Stimulated activated CD4-positive, alpha-beta T cell treated with anti-CD3 and anti-CD28 coated beads, Interleukin-12 subunit alpha, Interleukin-12 subunit beta, amount 100 ng/mL, for 4 hours (primary cell): ENCODE measurements at regions not wholly inside any gene's neighbourhood (a gene's known extent, or its start where the extent isn't known, plus 50 kb on each side); places are given as distances from the start of the nearest gene placed in this dataset.

Experiments
- DNase-seq: peaks from one replicate; pipeline ENCODE4 v3.0.0-alpha.2; 2020

DNA sequence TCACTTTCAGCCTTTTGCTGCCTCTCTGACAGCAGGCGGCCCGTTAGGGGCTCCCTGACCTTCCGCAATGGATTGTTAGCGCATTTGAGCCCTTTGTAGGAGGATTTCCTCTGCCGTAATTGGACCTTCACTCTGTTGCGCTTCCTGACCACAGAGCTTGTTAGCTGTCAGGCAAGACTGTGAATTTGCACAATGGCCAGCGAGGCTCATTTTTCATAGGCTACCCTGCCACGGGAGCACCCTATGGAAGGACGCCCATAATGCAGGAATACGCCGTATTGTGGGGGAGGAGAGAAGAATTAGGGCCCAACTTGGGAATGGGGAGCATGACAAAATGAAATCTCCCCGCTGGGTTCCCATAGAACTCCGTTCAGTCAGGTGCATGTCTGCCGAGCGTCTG lies 205.2 kb upstream of the NLRP1 start:
- DNase-seq, result no peak

DNA sequence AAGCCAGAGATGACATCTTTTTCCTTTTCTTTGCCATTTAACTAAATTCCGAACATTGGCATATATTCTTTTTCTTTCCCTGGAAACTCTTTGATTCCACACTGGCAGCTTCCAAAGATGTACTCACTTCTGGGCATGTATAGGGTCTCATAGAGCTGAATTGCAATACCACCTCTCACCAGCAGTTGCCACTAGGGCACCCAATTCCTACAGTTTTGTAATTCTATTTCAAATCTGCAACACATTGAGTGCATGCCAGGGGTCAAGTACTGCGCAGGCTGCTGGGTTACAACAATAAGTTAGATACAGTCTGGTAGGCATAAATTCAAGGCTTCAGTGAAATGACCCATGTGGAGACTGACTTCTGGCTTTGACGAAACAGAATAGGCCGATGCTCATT lies 208.8 kb upstream of the NLRP1 start:
- no peak for DNase-seq

DNA sequence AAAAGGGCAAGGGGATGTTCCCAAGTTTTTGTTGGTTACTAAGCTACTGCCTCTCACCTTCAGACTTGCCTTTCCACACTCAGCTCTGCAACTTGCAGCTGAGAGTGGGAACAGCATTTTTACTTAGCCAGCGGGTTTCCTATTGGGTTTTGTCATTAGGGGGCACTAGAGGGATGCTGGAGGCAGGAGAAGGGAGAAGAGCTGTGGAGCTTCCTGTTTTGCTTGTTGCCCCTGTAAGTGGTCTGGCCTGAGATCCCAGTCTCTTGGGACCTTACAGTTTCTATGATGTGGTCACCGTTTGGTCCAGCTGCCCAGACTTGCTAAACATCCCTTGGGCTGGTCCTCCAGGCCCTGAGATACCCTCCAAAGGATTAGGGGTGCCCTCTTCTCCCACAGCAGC lies 209.6 kb upstream of the NLRP1 start:
- no peak for DNase-seq

DNA sequence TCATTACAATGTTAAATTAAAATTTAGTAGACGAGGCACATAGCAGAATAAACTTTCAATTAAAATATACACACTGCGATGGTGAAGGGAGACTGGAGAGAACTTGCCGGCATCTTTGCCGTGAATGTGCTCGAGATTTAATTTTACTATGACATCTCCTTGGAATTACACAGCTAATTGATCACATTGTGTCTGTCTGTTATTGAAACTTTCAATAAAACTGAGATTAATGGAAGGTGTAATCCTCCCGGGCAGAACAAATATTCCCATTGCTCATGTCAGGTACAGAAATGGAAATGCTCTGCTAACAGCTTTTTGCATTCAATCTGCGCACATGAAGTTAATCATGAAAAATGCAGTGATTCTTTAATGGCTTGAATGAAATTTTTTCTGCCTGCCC lies 210.1 kb upstream of the NLRP1 start:
- DNase-seq, result no peak

DNA sequence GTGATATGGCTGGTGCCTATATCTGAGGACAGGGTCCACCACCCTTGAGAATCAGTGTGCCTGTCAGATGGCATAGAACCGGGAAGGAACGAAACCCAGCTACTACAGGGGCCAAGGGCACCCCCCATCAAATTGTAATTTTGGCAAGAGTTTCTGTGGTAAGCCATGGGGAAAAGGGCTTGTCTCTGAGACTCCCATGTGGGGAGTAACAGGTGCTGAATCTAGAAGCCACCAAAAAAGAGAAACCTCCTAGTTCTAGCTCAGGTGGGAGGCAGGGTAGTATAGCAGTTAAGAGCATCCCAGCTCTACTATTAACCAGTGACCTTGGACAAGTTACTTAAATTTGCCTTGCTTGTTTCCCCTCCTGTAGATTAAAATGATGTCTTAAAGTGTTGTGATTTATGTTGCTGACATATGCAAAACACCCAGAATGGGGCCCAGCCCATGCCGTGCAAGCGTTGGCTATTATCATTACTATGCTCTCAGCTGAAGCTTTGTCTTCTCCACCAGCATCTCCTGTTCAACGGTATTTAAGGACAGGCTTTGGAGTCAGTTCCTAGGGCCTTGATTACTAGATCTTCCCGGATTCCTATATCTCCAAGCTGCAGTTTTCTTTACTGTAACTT lies 210.7 kb upstream of the NLRP1 start:
- no peak for DNase-seq

DNA sequence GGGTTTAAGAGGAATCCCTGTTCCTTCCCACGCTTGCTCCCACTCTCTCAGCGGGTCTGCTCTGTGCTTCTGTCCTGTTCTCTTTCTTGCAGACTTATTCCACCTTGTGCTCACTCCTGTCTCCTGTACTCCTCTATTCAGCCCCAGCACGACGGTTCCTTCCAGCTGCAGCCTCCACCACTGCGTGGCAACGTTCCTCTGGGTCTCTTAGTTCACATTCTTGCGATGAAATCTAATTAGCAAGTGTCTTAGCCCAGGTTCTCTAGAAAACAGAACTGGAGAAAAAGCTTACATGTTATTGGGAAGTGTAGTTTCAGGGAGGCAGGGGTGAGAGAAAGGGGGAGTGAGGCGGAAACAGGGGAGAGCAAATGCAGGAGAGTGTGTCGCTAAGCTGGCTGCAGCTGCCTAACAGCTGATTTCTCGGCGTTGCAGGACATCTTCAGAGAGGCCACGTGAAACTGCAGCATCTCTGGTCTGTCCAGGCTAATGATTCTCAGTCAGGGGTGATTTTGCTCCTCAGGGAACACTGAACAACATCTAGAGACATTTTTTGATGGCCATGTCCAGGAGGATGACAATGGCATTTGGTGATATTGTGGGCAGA lies 213.2 kb upstream of the NLRP1 start:
- no peak for DNase-seq

DNA sequence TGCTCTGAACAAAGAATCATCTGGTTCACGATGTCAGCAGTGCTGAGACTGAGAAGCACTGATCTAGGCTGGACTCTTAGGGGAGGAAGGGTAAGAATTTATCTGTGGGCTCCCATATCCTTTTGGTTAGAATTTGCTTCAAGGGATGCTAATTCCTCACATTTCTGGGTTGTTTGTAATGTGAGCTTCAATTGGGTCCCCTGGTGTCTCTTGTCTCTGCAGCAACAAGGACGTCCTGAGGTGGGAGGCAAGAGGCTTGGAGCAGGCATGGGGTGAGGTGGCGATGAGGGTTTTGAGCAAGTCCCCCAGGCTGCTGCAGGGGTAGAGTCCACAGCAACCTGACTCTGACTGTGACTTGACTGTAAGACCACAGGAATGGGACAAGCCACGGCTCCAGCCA lies 213.8 kb upstream of the NLRP1 start:
- DNase-seq, result no peak

DNA sequence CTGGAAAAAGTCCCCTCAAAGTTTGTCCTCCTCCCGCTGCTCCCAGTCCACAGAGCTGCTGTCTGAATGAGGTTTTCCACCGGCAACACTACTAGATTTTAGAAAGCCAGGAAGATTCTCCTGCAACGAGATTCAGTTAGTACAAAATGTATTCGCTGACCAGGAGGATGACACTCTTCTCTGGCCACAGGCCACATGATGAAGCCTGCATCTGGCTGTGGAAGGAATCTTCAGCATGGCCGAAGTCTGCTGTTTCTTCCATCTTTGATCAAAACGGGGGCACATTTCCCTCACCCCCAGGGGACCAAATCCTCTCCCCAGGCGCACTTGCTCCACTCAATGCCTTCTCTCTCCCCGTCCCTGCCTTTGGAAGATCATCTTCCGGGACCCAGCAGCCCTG lies 215.8 kb upstream of the NLRP1 start:
- DNase-seq, result no peak

DNA sequence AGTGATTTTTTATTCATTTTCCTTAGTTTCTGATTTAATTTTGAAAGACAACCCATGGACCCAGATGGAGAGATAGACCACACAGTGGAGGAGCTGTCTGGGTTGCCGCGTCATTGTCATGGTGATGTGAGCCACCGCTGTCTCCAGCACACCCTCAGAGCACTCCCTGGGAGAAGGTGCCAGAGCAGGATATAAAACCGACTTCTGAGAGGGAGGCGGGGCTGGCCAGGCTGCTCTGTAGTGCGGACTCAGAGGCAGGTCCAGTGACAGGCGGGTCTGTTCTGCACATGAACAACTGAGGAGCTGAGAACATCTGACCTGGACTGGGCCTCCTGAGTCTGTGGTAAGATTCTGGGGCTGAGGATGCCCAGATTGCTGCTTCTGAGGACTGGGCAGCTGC lies 216.3 kb upstream of the NLRP1 start:
- no peak for DNase-seq

DNA sequence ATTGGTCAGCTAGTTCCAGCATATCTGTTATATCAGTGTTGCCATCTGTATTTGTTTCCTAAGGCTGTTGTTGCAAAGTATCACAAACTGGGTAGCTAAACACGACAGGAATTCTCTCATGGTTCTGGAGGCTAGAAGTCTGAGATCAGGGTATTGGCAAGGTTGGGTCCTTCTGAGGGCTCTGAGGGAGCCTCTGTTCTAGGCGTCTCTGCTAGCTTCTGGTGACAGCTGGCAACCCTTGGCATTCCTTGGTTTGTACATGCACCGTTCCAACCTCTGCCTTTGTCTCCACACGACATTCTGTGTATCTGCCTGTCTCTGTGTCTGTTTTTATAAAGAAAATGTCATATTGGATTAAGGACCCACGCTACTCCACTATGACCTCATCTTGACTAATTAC lies 219.9 kb upstream of the NLRP1 start:
- no peak for DNase-seq

DNA sequence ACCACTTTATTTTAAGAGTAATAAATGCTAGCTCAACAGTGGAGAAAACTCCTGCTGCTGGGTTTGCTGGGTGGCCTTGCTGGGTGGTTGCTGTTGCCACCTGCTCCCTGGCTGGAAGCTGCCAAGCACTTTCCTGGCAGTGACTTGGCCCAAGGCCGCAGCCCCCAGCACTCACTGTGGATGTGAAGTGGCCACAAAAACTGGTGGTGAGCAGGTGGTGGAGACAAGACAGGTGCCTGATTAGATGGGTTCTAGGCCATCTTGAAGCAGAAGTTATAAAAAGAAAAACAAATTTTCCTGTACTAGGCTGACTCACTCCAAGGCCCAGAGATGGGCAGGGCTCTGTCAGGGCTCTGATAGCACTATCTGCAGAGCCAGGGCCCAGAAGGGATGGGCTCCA lies 224.7 kb upstream of the NLRP1 start:
- DNase-seq, result no peak

DNA sequence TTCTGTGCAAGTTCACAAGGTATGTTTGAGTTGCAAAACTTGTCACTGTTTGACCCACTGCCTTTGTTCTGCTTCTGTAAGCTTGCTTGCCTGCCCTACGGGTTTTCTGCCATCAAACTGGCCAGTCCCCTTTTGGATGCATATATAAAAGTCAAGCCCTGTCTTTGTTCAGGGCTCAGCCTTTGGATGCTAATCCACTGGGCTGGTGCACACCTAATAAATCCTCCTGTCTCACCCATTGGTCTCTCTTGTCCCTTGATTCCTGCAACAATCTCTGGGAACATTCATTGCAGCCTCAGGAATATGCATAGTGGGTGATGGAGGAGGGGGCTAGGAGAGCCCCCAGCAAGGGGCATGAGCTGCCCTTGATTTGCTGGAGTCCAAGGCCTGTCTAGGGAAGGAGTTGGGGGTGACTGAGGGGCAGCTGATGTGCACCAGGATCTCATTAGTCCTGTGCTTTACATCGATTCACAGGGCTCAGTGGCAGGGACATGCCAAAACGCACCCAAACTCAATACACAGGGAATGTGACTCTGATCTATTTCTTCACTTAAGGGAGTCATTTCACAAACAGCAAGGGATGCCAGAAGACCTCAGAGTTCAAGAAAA lies 225.4 kb upstream of the NLRP1 start:
- no peak for DNase-seq

DNA sequence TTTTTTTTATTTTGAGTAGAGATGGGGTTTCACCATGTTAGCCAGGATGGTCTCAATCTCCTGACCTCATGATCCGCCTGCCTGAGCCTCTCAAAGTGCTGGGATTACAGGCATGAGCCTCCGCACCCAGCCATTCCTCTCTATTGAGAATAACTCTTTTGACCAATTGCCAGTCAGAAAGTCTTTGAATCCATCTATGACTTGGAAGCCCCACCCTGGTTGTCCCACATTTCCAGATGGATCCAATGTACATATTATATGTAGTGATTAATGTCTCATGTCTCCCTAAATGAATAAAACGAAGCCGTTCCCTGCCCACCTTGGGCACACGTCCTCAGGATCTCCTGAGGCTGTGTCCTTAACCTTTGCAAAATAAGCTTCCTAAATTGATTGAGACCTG lies 228.3 kb upstream of the NLRP1 start:
- no peak for DNase-seq

DNA sequence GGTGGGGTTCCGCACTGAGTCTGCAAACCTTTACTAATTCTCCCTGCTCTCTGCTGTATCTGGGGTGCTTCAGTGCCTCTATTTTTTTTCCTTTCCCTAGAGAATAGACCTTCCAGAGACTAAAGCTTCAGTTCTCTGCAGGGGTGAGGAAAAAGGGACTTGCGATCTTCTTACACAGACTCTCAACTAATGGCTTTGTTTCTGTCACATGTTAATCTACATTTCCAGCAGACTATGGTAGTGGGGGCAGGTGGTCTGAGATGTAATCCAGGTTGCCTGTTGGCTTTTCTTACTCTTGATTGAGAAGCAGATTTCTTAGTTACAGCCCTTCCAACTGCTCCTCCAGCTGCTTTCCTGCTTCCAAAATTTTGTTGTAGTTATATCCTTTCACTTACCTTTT lies 229.0 kb upstream of the NLRP1 start:
- DNase-seq, result no peak

DNA sequence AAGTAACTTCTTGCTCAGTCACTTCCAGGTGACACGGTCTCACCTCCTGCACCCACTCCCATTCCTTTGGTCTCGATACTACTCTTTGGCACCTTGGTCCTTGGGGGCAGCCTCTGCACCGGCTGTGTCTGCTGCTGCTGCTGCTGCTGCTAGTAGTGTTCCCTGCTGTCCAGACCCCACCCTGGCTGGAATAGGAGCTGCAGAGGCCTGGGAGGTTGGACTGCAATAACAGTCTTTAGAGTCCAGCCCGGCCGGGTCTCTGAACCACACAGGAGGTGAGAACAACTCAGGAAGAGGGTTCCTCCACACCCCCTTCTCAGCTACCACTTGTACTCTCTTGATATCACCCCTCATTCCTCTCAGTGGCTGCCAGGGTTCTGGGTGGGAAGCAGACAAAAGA lies 231.1 kb upstream of the NLRP1 start:
- no peak for DNase-seq

DNA sequence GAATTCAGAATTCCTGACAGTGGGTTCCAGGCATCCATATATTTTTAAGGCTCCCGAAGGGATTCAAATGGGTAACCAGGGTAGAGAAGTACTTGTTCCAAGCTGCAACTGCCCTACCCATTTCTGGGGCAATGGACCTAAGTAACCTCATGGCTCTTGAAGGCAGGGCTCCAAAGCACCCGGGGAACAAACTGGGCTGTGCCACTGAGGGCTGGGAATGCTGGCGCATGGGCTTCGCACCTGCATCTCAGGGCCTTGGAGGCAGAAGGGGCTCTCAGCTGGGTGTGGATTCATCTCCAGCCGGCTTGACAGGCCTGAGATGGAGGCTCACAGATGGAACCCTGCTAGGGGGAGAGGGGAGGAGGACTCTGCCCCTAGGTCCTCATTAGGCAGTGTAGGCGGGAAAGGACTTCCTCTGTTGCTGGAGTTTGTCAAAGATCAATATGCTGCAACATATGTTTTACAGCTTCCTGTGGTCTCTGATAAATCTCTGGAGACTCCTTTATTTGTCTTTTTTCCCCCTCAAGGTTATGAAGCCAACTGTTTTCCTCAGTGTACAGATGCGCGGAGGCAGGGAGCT lies 232.3 kb upstream of the NLRP1 start:
- DNase-seq, result no peak

DNA sequence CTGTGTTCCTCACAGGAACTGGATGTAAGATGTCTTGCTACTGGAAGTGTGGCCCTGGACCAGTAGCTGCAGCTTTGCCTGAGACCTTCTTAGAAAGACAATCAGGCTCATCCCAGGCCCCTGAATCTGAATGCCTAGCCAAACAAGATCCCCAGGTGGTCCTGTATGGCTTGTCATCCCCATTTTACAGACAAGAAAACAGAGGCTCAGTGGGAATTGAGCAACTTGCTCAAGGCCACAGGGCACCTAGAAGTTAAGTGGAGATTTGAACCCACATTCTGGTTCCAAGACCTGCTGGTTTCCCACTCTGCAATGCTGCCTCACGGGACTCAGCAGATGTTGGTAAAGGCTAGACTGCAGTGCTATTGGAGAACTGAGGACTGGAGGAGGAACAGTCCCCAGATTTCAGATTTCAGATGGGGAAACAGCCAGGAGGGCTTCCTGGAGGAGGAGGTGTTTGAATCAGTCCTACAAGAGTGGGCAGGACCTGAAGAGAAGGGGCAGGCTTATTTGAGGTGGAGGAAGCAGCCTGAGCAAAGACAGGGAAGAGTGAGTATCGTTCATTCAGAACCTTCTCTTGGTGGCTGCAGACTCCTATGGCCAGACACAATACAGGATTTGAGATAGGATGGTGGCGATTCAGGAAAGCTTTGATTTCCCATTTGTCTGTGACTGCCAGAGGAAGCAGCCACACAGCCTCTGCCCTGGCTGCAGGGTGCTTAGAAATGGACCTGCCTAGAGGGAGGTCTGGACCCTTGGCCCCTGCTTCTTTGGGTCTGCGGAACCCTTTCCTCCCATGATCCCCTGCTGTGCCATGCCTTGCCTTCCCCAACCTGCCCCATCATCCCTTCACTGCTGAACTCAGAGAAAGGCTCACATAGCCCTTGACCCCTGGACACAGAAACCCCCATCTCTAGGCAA lies 233.4 kb upstream of the NLRP1 start:
- DNase-seq, result no peak

DNA sequence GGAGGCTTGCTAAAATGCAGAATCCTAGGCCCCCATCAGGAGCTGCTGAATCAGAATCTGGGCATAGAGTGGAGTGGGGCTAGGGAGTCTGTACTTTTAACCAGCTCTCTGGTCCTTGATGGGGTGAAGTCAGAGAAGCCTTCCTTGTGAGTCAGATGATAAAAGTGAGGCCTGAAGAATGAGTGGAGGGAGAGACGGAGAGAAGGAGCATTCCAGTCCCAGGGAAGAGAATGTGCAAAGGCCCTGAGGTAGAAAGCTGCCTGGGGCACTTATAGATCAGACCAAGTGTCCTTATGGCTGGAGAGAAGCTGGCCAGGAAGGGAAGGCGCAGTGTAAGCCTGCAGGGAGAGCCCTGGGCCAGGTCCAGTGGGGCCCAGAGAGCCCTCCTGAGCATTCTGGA lies 235.1 kb upstream of the NLRP1 start:
- no peak for DNase-seq

DNA sequence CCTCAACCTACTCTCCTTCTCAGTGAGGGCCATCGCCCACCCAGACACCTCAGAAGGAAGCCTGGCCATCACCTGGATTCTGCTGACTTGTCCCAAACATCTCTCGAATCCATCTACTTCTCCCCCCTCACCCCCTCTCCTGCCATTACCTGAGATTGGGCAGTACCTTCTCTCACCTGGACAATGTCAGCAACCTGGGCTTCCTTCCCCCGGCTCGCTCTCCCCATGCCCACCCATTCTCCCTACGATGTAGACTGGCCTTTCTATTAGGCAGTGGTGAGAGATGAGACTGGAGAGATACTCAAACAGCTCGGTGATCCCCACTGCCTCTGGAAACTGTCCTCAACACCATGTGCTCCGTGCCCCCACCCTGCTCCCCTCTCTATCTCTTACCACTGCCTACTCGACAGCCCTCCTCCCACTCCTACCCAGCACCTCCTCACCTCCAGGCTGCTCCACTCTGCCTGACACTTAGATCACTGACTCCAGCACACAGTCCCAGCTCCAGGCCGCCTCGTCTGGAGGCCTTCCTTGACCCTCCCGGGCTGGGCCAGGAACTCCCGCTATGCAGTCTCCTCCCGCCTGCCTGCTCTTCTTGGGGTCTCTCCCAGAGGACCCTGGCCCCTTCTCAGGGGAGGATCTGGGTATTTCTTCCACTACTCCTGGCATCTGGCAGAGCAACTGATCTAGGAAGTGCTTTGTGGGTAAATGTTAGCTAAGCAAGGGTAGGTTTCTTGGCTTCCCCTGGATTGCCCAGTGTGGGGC lies 235.8 kb upstream of the NLRP1 start:
- no peak for DNase-seq

DNA sequence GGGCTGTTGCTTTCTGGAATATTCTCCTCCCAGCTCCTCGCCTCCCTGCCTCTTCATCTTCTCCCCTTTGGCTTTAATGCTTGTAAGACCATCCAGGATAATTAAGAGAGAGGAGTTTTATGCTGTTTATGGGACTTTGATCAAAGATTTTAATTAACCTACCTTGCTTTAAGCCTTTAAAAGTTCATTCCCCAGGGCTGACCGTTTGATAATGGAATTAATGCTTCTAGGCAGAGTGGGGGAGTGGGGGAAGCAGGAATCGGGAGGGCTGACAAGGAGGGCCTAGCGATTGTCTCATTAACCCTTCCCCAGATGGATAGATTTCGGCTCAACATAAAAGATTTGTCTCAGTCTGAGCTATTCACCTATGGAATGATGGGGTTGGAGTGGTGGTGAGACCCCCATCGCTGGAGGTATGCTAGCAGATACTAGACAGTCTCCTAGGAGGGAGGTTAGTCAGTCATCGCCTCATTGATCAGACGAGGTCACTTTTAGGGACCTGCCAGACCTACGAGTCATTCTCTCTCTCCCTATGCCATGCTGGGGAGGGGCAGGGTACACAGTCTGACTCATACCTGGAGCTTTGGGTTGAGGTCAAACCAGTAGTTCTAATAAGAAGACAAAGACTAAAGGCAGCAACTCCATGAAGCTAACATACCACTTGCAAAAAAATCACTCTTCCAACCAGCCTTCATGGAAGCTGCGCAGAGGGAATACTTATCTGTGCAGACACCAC lies 236.6 kb upstream of the NLRP1 start:
- no peak for DNase-seq

DNA sequence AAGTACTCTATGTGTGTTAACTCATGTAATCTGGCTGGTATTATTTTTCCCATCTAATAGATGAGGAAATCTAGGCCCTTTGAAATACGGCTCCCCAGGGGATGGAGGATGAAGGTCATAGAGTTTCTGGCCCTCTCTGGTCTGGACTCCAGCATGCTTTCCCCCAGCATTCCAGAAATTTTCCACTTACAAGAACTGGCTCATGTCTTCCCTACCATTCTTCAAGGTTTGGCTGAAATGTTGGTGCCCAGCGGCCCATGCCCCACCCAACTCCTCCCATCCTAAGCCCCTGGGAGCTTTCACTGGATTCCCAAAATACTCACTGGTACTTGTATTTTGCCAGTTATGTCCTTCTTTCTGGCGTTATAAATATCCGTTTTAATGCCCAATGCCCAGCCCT lies 237.5 kb upstream of the NLRP1 start:
- no peak for DNase-seq
